SH-SY5Y (cell line): ENCODE measurements at regions not wholly inside any gene's neighbourhood (a gene's known extent, or its start where the extent isn't known, plus 50 kb on each side); places are given as distances from the start of the nearest gene placed in this dataset.

ENCODE experiments used
- GATA2 ChIP-seq: IDR thresholded peaks from 2 replicates; pipeline ENCODE4 v1.6.1; 2011; ENCODE audit warnings: mild to moderate bottlenecking, low read depth, low read length
- GATA3 ChIP-seq: IDR thresholded peaks from 2 replicates; pipeline ENCODE4 v1.6.1; 2011; ENCODE audit warnings: low read depth, mild to moderate bottlenecking, low read length, moderate library complexity

- no peak for TF ChIP-seq GATA3
- no peak for TF ChIP-seq GATA2
Measured at GRCh38 chr13:82701020-82701419, 1181.3 kb downstream of the SLITRK1 start.
